ENCODE measurements at regions not wholly inside any gene's neighbourhood (a gene's known extent, or its start where the extent isn't known, plus 50 kb on each side); places are given as distances from the start of the nearest gene placed in this dataset.

DNA sequence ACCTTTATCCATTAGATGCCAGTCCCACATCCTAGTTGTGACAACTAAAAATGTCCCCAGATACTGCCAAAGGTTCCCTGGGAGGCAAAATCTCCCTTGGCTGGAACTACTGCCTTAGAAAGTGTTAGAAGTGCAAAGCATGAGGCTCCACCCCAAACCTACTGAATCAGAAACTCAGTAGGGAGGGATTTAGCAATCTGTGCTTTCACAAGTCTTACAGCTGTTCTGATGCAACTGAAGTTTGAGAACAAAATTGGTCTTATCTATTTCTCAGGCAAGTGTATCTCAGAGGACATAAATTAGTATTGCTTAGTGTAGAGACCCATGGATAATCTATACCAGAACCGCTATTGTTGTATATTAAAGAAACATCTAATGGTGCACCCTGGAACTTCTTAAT lies 70.2 kb downstream of the CLDN1 start:
- H2AFZ ChIP-seq (replicated peaks; ENCODE audit: low read length, poor library complexity) = no peak overlapping the region
- H3K4me1 ChIP-seq (ENCODE audit: control insufficient read depth, insufficient read depth, low read length) = peaks cover 3% of the 10 kb centered on the region; the same call in 1 of the 2 replicates
- H2BK20ac ChIP-seq (ENCODE audit: low read depth, low read length) = no peak overlapping the region
- no peak overlapping the region for H3K18ac ChIP-seq (ENCODE audit: low read depth, low read length)
- no peaks in the 10 kb centered on the region for H3K9me1 ChIP-seq (ENCODE audit: insufficient read depth, low read length)
- no peaks in the 10 kb centered on the region for H3K27me3 ChIP-seq (ENCODE audit: control insufficient read depth, insufficient read depth, low read length)
- H4K5ac ChIP-seq (ENCODE audit: low read depth, low read length) = no peak overlapping the region
- 0 out of 2 replicates have a peak overlapping the region, but pooled peaks have one; percentile 8 for H2BK120ac ChIP-seq (ENCODE audit: low read depth, low read length)
- no peak overlapping the region for H2BK5ac ChIP-seq (ENCODE audit: low read depth, low read length, poor library complexity, severe bottlenecking)
- no peak overlapping the region for H4K8ac ChIP-seq (ENCODE audit: low read depth in 2 of 2, low read length in 2 of 2)
- dilution Hi-C loops (cut with HindIII; ENCODE audit: low sequenced_read_pairs, unreplicated experiment) = no loop called here
- no peak overlapping the region for H3K9ac ChIP-seq (ENCODE audit: low read depth, low read length)
- peak; percentile 89 for DNase-seq
- no peak overlapping the region for H2AK5ac ChIP-seq (ENCODE audit: low read depth, low read length)
- ATAC-seq (ENCODE audit: low read depth) = peak; percentile 97
- H3K14ac ChIP-seq (replicated peaks; ENCODE audit: low read depth, low read length) = no peak overlapping the region
- H3K27ac ChIP-seq (ENCODE audit: insufficient read depth, low read length) = no peak overlapping the region
- no peak overlapping the region for H2AK9ac ChIP-seq (replicated peaks; ENCODE audit: low read depth, low read length, poor library complexity)
- no peak overlapping the region for H4K91ac ChIP-seq (ENCODE audit: insufficient read depth, low read depth, low read length)
- ChIA-PET POLR2A (ENCODE audit: unreplicated experiment) (no interaction called here), CTCF (interaction anchor here (1.0 kb wide), 1 partner anchor 12 kb away, joined by 3 read pairs; no protein-coding TSS in a partner anchor)
- intact Hi-C loops (cut with micrococcal nuclease) = no loop called here
- H3K79me1 ChIP-seq (ENCODE audit: low read depth in 1 of 2, low read length in 2 of 2) = no peaks in the 10 kb centered on the region
- BruUV-seq (replicated peaks) = no TSS peak
- H3K4ac ChIP-seq (ENCODE audit: low read depth, low read length) = no peak overlapping the region
- no peaks in the 10 kb centered on the region for H4K20me1 ChIP-seq (ENCODE audit: insufficient read depth, low read length)
- no CpG with 5 or more reads among the region's 1 CpG for WGBS, 2 experiments (ENCODE audit: extremely low coverage in 2 of 2, insufficient read length in 1 of 2)
- H2BK15ac ChIP-seq (ENCODE audit: low read depth, low read length) = no peak overlapping the region
- no peak overlapping the region for H3K4me3 ChIP-seq (ENCODE audit: insufficient read depth, low read depth, low read length)
- no peak overlapping the region for H3K23ac ChIP-seq (ENCODE audit: low read depth, low read length)
- no peaks in the 10 kb centered on the region for H3K9me3 ChIP-seq (ENCODE audit: control insufficient read depth, insufficient read depth, low read length)
- H3K4me2 ChIP-seq (ENCODE audit: low read depth, low read length) = no peak overlapping the region
- TF ChIP-seq CTCF (conservative IDR thresholded peaks at IDR 0.05; ENCODE audit: low read depth, low read length) = no peak
- TF ChIP-seq RAD21 (IDR thresholded peaks at IDR 0.05; ENCODE audit: low read length) = no peak
- no peak for TF ChIP-seq MXI1 (IDR thresholded peaks at IDR 0.05; ENCODE audit: borderline replicate concordance, low read depth, low read length)
- TF ChIP-seq CEBPB (IDR thresholded peaks at IDR 0.05; ENCODE audit: low read depth, low read length) = peak; percentile 95
- in situ Hi-C loops (cut with MboI; ENCODE audit: low sequenced_read_pairs) = no loop called here
- H3K36me3 ChIP-seq (ENCODE audit: control insufficient read depth, insufficient read depth, low read length) = no peaks in the 10 kb centered on the region
- no peak overlapping the region for H3K56ac ChIP-seq (ENCODE audit: extremely low read depth, insufficient read depth, low read length)
